GM21515 (cell line): ENCODE measurements at regions not wholly inside any gene's neighbourhood (a gene's known extent, or its start where the extent isn't known, plus 50 kb on each side); places are given as distances from the start of the nearest gene placed in this dataset.

Experiments used
- ATAC-seq: cut with Tn5 transposase; IDR thresholded peaks from one replicate; pipeline ENCODE4 v1.9.1; 2021; ENCODE audit not compliant: unreplicated experiment

DNA sequence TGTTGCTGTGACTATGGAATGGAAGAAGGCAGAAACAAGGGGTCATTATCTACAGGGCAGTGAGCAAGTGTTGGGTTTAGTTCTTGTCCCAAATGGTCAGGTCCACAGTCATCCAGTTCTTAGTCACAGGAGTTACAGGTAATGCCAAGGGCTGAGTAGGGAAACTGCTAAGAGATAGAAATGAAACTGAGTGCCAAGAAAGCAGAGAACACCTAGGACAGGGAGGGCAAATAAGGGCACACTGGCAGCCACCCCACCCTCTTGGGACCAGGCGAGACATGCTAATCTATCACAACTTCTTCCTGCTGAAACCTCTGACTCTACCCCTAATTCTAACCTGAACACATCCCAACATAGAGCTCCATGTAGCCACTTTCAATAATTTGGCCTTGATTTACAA, 103.2 kb downstream of the KLF4 start:
- no peak for ATAC-seq
